GM12874 (cell line): ENCODE measurements at regions not wholly inside any gene's neighbourhood (a gene's known extent, or its start where the extent isn't known, plus 50 kb on each side); places are given as distances from the start of the nearest gene placed in this dataset.

Source experiments
- CTCF ChIP-seq: IDR thresholded peaks from 2 replicates; pipeline ENCODE4 v1.5.1; 2011; ENCODE audit warnings: low read depth, mild to moderate bottlenecking, control low read depth, low read length, moderate library complexity; ENCODE audit not compliant: insufficient read depth

- no peak for TF ChIP-seq CTCF
Observed at GRCh38 chr21:17442165-17442564, 70.7 kb upstream of the CXADR start.

- TF ChIP-seq CTCF: no peak
Observed at GRCh38 chr21:17444828-17445227, 68.0 kb upstream of the CXADR start.

GRCh38 chr21:17446737-17447136, 66.1 kb upstream of the CXADR start:
- TF ChIP-seq CTCF: no peak

- TF ChIP-seq CTCF: no peak
Observed at GRCh38 chr21:17449701-17450100, 63.1 kb upstream of the CXADR start.

GRCh38 chr21:17451364-17451891, 61.4 kb upstream of the CXADR start:
- no peak for TF ChIP-seq CTCF

- no peak for TF ChIP-seq CTCF
Observed at GRCh38 chr21:17454315-17455027, 58.4 kb upstream of the CXADR start.

- TF ChIP-seq CTCF: no peak
Observed at GRCh38 chr21:17455028-17455353, 57.9 kb upstream of the CXADR start.
